ENCODE measurements at regions not wholly inside any gene's neighbourhood (a gene's known extent, or its start where the extent isn't known, plus 50 kb on each side); places are given as distances from the start of the nearest gene placed in this dataset.

- Mint-ChIP-seq H3K27me3 (no peaks in the 10 kb centered on the region), H3K4me3 (no peak overlapping the region), H3K27ac (no peak overlapping the region), H3K4me1 (no peaks in the 10 kb centered on the region), H3K36me3 (no peaks in the 10 kb centered on the region), H3K9me3 (ENCODE audit: low read depth) (peaks cover 2% of the 10 kb centered on the region)
- no peak for ATAC-seq
- DNase-seq = no peak
- CTCF ChIA-PET = no interaction called here
Measured at GRCh38 chr4:31585503-31585902, 865.3 kb downstream of the PCDH7 start.

GRCh38 chr4:31592293-31592692, 872.1 kb downstream of the PCDH7 start:
- CTCF ChIA-PET = no interaction called here
- Mint-ChIP-seq H3K4me1 (no peaks in the 10 kb centered on the region), H3K4me3 (no peak overlapping the region), H3K9me3 (ENCODE audit: low read depth) (peaks cover 8% of the 10 kb centered on the region), H3K36me3 (no peaks in the 10 kb centered on the region), H3K27me3 (no peaks in the 10 kb centered on the region), H3K27ac (no peak overlapping the region)
- no peak for DNase-seq
- no peak for ATAC-seq

GRCh38 chr4:31595496-31595895, 875.3 kb downstream of the PCDH7 start:
- Mint-ChIP-seq H3K27ac (no peak overlapping the region), H3K9me3 (ENCODE audit: low read depth) (peaks cover 16% of the 10 kb centered on the region), H3K27me3 (no peaks in the 10 kb centered on the region), H3K36me3 (no peaks in the 10 kb centered on the region), H3K4me1 (no peaks in the 10 kb centered on the region), H3K4me3 (no peak overlapping the region)
- ATAC-seq (no peak), DNase-seq (no peak)
- CTCF ChIA-PET = no interaction called here

GRCh38 chr4:31598639-31599038, 878.5 kb downstream of the PCDH7 start:
- no peak for DNase-seq
- Mint-ChIP-seq H3K36me3 (no peaks in the 10 kb centered on the region), H3K9me3 (ENCODE audit: low read depth) (peaks cover 16% of the 10 kb centered on the region), H3K4me3 (no peak overlapping the region), H3K27me3 (no peaks in the 10 kb centered on the region), H3K4me1 (no peaks in the 10 kb centered on the region), H3K27ac (no peak overlapping the region)
- ATAC-seq = no peak
- CTCF ChIA-PET = no interaction called here

- Mint-ChIP-seq H3K4me3 (no peak overlapping the region), H3K27ac (no peak overlapping the region), H3K36me3 (no peaks in the 10 kb centered on the region), H3K9me3 (ENCODE audit: low read depth) (peaks cover 14% of the 10 kb centered on the region), H3K4me1 (no peaks in the 10 kb centered on the region), H3K27me3 (no peaks in the 10 kb centered on the region)
- DNase-seq (no peak), ATAC-seq (no peak)
- CTCF ChIA-PET = no interaction called here
Measured at GRCh38 chr4:31601793-31602192, 881.6 kb downstream of the PCDH7 start.

GRCh38 chr4:31613946-31614623, 893.9 kb downstream of the PCDH7 start:
- H3K9me3 Mint-ChIP-seq (ENCODE audit: low read depth) = peaks cover 2% of the 10 kb centered on the region
- no peak for ATAC-seq
- H3K36me3 Mint-ChIP-seq = no peaks in the 10 kb centered on the region
- H3K4me1 Mint-ChIP-seq = no peaks in the 10 kb centered on the region
- H3K27me3 Mint-ChIP-seq = no peaks in the 10 kb centered on the region
- CTCF ChIA-PET = no interaction called here
- no peak overlapping the region for H3K27ac Mint-ChIP-seq
- no peak overlapping the region for H3K4me3 Mint-ChIP-seq
- DNase-seq = no peak

- no peaks in the 10 kb centered on the region for H3K36me3 Mint-ChIP-seq
- ATAC-seq (no peak), DNase-seq (no peak)
- H3K4me3 Mint-ChIP-seq = no peak overlapping the region
- no peaks in the 10 kb centered on the region for H3K4me1 Mint-ChIP-seq
- CTCF ChIA-PET = no interaction called here
- no peak overlapping the region for H3K27ac Mint-ChIP-seq
- peaks cover 3% of the 10 kb centered on the region for H3K9me3 Mint-ChIP-seq (ENCODE audit: low read depth)
- H3K27me3 Mint-ChIP-seq = no peaks in the 10 kb centered on the region
Measured at GRCh38 chr4:31617667-31618066, 897.5 kb downstream of the PCDH7 start.

- no peak for ATAC-seq
- Mint-ChIP-seq H3K4me1 (no peaks in the 10 kb centered on the region), H3K27ac (no peak overlapping the region), H3K27me3 (no peaks in the 10 kb centered on the region), H3K4me3 (no peak overlapping the region), H3K36me3 (no peaks in the 10 kb centered on the region), H3K9me3 (ENCODE audit: low read depth) (peaks cover 6% of the 10 kb centered on the region)
- CTCF ChIA-PET = no interaction called here
- no peak for DNase-seq
Measured at GRCh38 chr4:31620476-31620875, 900.3 kb downstream of the PCDH7 start.

- ATAC-seq (no peak), DNase-seq (no peak)
- no peak overlapping the region for H3K27ac Mint-ChIP-seq
Measured at GRCh38 chr4:31645236-31645635, 925.1 kb downstream of the PCDH7 start.

GRCh38 chr4:31647786-31648185, 927.6 kb downstream of the PCDH7 start:
- Mint-ChIP-seq H3K9me3 (ENCODE audit: low read depth) (peaks cover 11% of the 10 kb centered on the region), H3K4me1 (no peaks in the 10 kb centered on the region), H3K27me3 (no peaks in the 10 kb centered on the region), H3K36me3 (no peaks in the 10 kb centered on the region), H3K27ac (no peak overlapping the region), H3K4me3 (no peak overlapping the region)
- ATAC-seq (no peak), DNase-seq (no peak)
- CTCF ChIA-PET = no interaction called here

More at GRCh38 chr4:31645236-31645635, 925.1 kb downstream of the PCDH7 start:
- Mint-ChIP-seq H3K36me3 (no peaks in the 10 kb centered on the region), H3K9me3 (ENCODE audit: low read depth) (peaks cover 11% of the 10 kb centered on the region), H3K27me3 (no peaks in the 10 kb centered on the region), H3K4me1 (no peaks in the 10 kb centered on the region), H3K4me3 (no peak overlapping the region)
- CTCF ChIA-PET = no interaction called here

- no peaks in the 10 kb centered on the region for H3K4me1 Mint-ChIP-seq
- H3K27me3 Mint-ChIP-seq = no peaks in the 10 kb centered on the region
- peaks cover 7% of the 10 kb centered on the region for H3K9me3 Mint-ChIP-seq (ENCODE audit: low read depth)
- ATAC-seq = no peak
- CTCF ChIA-PET = no interaction called here
- H3K27ac Mint-ChIP-seq = no peak overlapping the region
- no peaks in the 10 kb centered on the region for H3K36me3 Mint-ChIP-seq
- no peak for DNase-seq
- H3K4me3 Mint-ChIP-seq = no peak overlapping the region
Measured at GRCh38 chr4:31649878-31650277, 929.7 kb downstream of the PCDH7 start.

- Mint-ChIP-seq H3K27me3 (no peaks in the 10 kb centered on the region), H3K9me3 (ENCODE audit: low read depth) (peaks cover 5% of the 10 kb centered on the region), H3K36me3 (no peaks in the 10 kb centered on the region), H3K27ac (no peak overlapping the region), H3K4me3 (no peak overlapping the region), H3K4me1 (no peaks in the 10 kb centered on the region)
- ATAC-seq (no peak), DNase-seq (no peak)
- CTCF ChIA-PET = no interaction called here
Measured at GRCh38 chr4:31651541-31651940, 931.4 kb downstream of the PCDH7 start.

GRCh38 chr4:31655328-31655727, 935.2 kb downstream of the PCDH7 start:
- Mint-ChIP-seq H3K4me1 (no peaks in the 10 kb centered on the region), H3K9me3 (ENCODE audit: low read depth) (peaks cover 7% of the 10 kb centered on the region), H3K27ac (no peak overlapping the region), H3K4me3 (no peak overlapping the region), H3K27me3 (no peaks in the 10 kb centered on the region), H3K36me3 (no peaks in the 10 kb centered on the region)
- ATAC-seq (no peak), DNase-seq (no peak)
- CTCF ChIA-PET = no interaction called here

GRCh38 chr4:31657859-31658570, 937.8 kb downstream of the PCDH7 start:
- CTCF ChIA-PET = no interaction called here
- H3K36me3 Mint-ChIP-seq = no peaks in the 10 kb centered on the region
- peaks cover 7% of the 10 kb centered on the region for H3K9me3 Mint-ChIP-seq (ENCODE audit: low read depth)
- no peak for DNase-seq
- H3K4me1 Mint-ChIP-seq = no peaks in the 10 kb centered on the region
- no peak overlapping the region for H3K4me3 Mint-ChIP-seq
- H3K27ac Mint-ChIP-seq = no peak overlapping the region
- no peak for ATAC-seq
- H3K27me3 Mint-ChIP-seq = no peaks in the 10 kb centered on the region
